ENCODE measurements at regions not wholly inside any gene's neighbourhood (a gene's known extent, or its start where the extent isn't known, plus 50 kb on each side); places are given as distances from the start of the nearest gene placed in this dataset.

GRCh38 chr1:193312432-193312831 lies 126.0 kb upstream of the B3GALT2 start:
- no peak for DNase-seq (ENCODE audit: low spot score)

DNA sequence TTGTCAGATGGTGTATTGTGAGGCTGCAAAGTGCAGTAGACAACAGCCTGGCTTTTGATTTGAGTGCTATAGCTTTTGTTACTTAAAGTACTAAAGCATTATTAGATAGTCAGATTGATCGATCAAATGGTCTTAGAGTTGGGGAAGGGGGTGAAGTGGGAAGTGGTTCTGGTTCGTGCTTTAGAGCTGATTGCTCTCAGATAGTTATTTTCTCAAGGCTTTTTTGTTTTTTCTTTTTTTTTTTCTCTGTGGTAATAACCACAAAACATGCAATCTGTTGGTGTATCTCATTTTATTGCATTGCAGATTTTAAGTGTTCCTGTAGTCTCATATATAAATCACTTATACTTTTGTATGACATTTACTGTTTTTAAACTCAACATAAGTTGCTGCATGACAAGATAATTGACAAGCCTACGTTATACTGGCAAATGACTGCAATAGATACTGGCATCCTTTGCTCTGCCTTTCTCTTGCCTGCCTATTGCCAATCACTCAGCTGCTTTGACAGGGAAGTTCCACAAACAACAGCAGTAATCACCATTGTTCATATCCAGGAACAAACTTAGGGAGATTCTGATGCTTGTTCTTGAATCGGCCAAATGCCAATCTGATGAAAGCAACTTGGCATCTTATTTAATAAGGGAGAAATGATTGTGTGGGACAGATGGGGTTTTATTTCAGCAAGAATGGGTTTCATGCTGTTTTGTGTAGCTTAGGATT lies 125.0 kb upstream of the B3GALT2 start:
- DNase-seq (ENCODE audit: low spot score): no peak

DNA sequence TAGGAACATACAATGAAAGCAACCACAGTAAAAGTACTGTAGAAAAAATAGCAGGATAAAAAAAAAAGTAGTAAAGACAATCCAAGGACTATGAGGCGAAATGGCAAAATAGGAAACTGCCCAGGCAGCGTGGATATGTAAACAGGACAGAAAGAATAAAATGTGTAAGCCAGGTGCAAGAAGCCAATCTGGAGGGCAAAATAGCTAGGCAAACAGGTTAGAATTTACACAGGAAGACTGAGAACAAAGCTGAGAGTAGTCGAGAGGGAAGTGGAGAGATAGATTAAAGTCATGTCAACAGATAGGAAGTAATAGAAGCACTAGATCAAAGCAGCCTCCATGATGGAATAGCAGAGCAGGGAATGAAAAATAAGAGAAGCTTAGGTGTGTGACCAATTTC lies 124.2 kb upstream of the B3GALT2 start:
- no peak for DNase-seq (ENCODE audit: low spot score)

GRCh38 chr1:193309936-193310475 lies 123.6 kb upstream of the B3GALT2 start:
- DNase-seq (ENCODE audit: low spot score): no peak

DNA sequence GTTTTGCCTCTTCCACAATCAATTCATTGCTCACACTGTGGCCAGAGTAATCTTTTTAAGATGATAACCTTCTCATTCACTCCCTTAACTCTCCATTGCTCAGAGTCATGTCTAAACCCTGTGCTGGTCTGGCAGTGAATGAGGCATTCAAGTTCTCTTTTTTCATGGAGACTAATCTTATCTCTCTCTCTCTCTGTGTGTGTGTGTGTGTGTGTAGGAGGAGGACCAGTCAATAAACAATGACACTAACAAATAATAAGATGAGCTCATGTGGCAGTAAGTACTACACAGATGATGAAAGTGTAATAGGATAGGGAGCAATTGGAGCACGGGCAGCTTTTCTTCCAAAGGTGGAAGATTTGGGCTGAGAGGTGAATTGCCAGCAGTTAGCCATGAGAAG lies 122.0 kb upstream of the B3GALT2 start:
- DNase-seq (ENCODE audit: low spot score): no peak

DNA sequence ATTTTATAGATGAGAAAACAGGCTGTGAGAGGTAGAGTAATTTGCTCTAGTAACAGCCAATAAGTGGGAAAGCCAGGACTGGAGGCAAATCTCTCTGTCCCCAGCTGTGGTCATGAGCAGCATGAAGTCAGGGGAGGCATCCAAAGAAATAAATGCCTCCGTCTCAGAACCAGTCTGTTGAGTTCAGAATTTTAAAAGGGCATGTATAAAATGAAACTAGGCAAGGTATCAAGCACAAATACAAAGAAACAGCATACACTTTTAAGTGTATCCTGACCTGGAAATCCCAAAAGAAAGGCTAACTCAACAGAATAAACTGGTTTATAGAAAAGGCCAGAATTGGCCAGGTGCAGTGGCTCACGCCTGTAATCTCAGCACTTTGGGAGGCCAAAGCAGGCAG lies 120.0 kb upstream of the B3GALT2 start:
- DNase-seq (ENCODE audit: low spot score): no peak
